Left forelimb (tissue), 1 donor: ENCODE measurements at regions not wholly inside any gene's neighbourhood (a gene's known extent, or its start where the extent isn't known, plus 50 kb on each side); places are given as distances from the start of the nearest gene placed in this dataset.

Source experiments
- DNase-seq: peaks from one replicate; pipeline ENCODE4 v3.0.0-alpha.2; 2018; ENCODE audit warnings: low spot score

- no peak for DNase-seq
These were observed 282.6 kb downstream of the ZNF608 start for GRCh38 chr5:124463851-124464250.

- DNase-seq: no peak
These were observed 283.7 kb downstream of the ZNF608 start for GRCh38 chr5:124462751-124463150.

GRCh38 chr5:124461941-124462340, 284.5 kb downstream of the ZNF608 start:
- no peak for DNase-seq

- DNase-seq: no peak
These were observed 285.3 kb downstream of the ZNF608 start for GRCh38 chr5:124461157-124461556.

- no peak for DNase-seq
These were observed 285.8 kb downstream of the ZNF608 start for GRCh38 chr5:124460642-124461041.

GRCh38 chr5:124459984-124460383, 286.5 kb downstream of the ZNF608 start:
- no peak for DNase-seq

GRCh38 chr5:124457901-124458300, 288.5 kb downstream of the ZNF608 start:
- DNase-seq: no peak

GRCh38 chr5:124457101-124457500, 289.3 kb downstream of the ZNF608 start:
- no peak for DNase-seq

GRCh38 chr5:124456249-124456648, 290.2 kb downstream of the ZNF608 start:
- DNase-seq: no peak

- no peak for DNase-seq
These were observed 292.4 kb downstream of the ZNF608 start for GRCh38 chr5:124454081-124454480.

GRCh38 chr5:124453221-124454051, 293.0 kb downstream of the ZNF608 start:
- no peak for DNase-seq

- DNase-seq: no peak
These were observed 294.0 kb downstream of the ZNF608 start for GRCh38 chr5:124452412-124452811.

GRCh38 chr5:124451721-124452383, 294.6 kb downstream of the ZNF608 start:
- DNase-seq: no peak

GRCh38 chr5:124446120-124446519, 300.3 kb downstream of the ZNF608 start:
- no peak for DNase-seq

GRCh38 chr5:124445070-124445619, 301.3 kb downstream of the ZNF608 start:
- no peak for DNase-seq

GRCh38 chr5:124444147-124444775, 302.2 kb downstream of the ZNF608 start:
- DNase-seq: no peak

- DNase-seq: no peak
These were observed 306.0 kb downstream of the ZNF608 start for GRCh38 chr5:124440471-124440870.

- no peak for DNase-seq
These were observed 306.8 kb downstream of the ZNF608 start for GRCh38 chr5:124439609-124440008.

- no peak for DNase-seq
These were observed 307.5 kb downstream of the ZNF608 start for GRCh38 chr5:124438903-124439281.

GRCh38 chr5:124438026-124438902, 308.2 kb downstream of the ZNF608 start:
- DNase-seq: no peak

GRCh38 chr5:124436294-124436693, 310.1 kb downstream of the ZNF608 start:
- DNase-seq: no peak

GRCh38 chr5:124433170-124433569, 313.3 kb downstream of the ZNF608 start:
- DNase-seq: no peak
